ENCODE measurements at regions not wholly inside any gene's neighbourhood (a gene's known extent, or its start where the extent isn't known, plus 50 kb on each side); places are given as distances from the start of the nearest gene placed in this dataset.

DNA sequence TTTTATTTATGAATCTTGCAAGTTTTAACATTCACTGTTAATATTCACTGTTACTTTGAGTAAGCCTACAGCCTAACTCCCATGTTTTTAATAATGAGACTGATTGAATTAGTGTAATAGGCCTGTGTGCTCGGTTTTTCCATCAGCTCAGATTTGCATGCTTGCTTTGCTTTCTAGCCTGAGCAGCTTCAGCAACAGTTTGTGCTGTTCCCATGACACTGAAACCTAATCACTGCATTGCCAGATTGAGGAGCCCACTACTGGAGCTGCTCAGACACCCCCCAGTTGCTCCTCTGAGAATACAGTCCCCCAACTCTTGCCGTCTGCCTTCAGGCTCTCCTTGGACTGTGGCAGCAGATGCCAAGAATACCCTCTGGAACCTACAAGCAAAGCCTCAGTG lies 695.4 kb downstream of the BRINP3 start:
- H3K36me3 ChIP-seq (ENCODE audit: low read depth): no peaks in the 10 kb centered on the region
- DNase-seq (ENCODE audit: low spot score) (no peak), ATAC-seq (ENCODE audit: low read depth) (no peak)
- H3K4me1 ChIP-seq (ENCODE audit: insufficient read depth, poor library complexity, severe bottlenecking): no peaks in the 10 kb centered on the region
- TF ChIP-seq, protein P1, sequence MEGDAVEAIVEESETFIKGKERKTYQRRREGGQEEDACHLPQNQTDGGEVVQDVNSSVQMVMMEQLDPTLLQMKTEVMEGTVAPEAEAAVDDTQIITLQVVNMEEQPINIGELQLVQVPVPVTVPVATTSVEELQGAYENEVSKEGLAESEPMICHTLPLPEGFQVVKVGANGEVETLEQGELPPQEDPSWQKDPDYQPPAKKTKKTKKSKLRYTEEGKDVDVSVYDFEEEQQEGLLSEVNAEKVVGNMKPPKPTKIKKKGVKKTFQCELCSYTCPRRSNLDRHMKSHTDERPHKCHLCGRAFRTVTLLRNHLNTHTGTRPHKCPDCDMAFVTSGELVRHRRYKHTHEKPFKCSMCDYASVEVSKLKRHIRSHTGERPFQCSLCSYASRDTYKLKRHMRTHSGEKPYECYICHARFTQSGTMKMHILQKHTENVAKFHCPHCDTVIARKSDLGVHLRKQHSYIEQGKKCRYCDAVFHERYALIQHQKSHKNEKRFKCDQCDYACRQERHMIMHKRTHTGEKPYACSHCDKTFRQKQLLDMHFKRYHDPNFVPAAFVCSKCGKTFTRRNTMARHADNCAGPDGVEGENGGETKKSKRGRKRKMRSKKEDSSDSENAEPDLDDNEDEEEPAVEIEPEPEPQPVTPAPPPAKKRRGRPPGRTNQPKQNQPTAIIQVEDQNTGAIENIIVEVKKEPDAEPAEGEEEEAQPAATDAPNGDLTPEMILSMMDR (IDR thresholded peaks at IDR 0.05; ENCODE audit: poor library complexity, severe bottlenecking): no peak
- no peaks in the 10 kb centered on the region for H3K27me3 ChIP-seq (ENCODE audit: insufficient read depth, poor library complexity, severe bottlenecking)
- H3K9me3 ChIP-seq (ENCODE audit: severe bottlenecking): no peaks in the 10 kb centered on the region
- no peak overlapping the region for H3K4me3 ChIP-seq (ENCODE audit: severe bottlenecking)
- H3K27ac ChIP-seq (ENCODE audit: poor library complexity, severe bottlenecking): no peak overlapping the region

- Histone ChIP-seq H3K9me3 (ENCODE audit: severe bottlenecking) (no peaks in the 10 kb centered on the region), H3K36me3 (ENCODE audit: low read depth) (no peaks in the 10 kb centered on the region), H3K4me3 (ENCODE audit: severe bottlenecking) (no peak overlapping the region), H3K27me3 (ENCODE audit: insufficient read depth, poor library complexity, severe bottlenecking) (no peaks in the 10 kb centered on the region), H3K4me1 (ENCODE audit: insufficient read depth, poor library complexity, severe bottlenecking) (no peaks in the 10 kb centered on the region), H3K27ac (ENCODE audit: poor library complexity, severe bottlenecking) (no peak overlapping the region)
- TF ChIP-seq, protein P1 (IDR thresholded peaks at IDR 0.05; ENCODE audit: poor library complexity, severe bottlenecking): no peak
- ATAC-seq (ENCODE audit: low read depth) (no peak), DNase-seq (ENCODE audit: low spot score) (no peak)
Measured at GRCh38 chr1:189783456-189783855, 694.2 kb downstream of the BRINP3 start.

GRCh38 chr1:189786761-189787160 lies 690.9 kb downstream of the BRINP3 start:
- H3K4me1 ChIP-seq (ENCODE audit: insufficient read depth, poor library complexity, severe bottlenecking): no peaks in the 10 kb centered on the region

DNA sequence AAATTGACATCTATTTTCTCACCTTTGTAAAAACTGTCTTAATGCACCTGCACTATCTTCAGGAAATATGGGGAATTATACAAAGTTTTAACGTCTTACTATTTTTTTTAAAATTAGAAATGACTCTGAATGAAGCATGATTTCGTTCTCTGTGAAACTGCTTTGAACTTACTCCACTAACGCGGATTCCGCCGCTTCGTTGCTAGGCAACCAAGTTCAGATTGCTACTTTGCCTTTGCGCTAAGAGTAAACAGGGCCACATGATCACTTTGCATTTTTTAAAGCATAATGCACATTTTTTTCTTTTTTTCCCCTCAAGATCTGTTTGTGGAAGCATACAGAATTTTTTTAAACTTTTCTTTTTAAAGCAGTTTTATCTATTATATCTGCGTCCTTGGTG lies 690.5 kb downstream of the BRINP3 start:
- no peaks in the 10 kb centered on the region for H3K27me3 ChIP-seq (ENCODE audit: insufficient read depth, poor library complexity, severe bottlenecking)
- no peak for DNase-seq (ENCODE audit: low spot score)

More at GRCh38 chr1:189786761-189787160, 690.9 kb downstream of the BRINP3 start:
- DNase-seq (ENCODE audit: low spot score) (no peak), ATAC-seq (ENCODE audit: low read depth) (no peak)
- no peaks in the 10 kb centered on the region for H3K9me3 ChIP-seq (ENCODE audit: severe bottlenecking)
- H3K27ac ChIP-seq (ENCODE audit: poor library complexity, severe bottlenecking): no peak overlapping the region
- TF ChIP-seq, protein P1 (IDR thresholded peaks at IDR 0.05; ENCODE audit: poor library complexity, severe bottlenecking): no peak
- H3K4me3 ChIP-seq (ENCODE audit: severe bottlenecking): no peak overlapping the region
- H3K27me3 ChIP-seq (ENCODE audit: insufficient read depth, poor library complexity, severe bottlenecking): no peaks in the 10 kb centered on the region
- no peaks in the 10 kb centered on the region for H3K36me3 ChIP-seq (ENCODE audit: low read depth)

GRCh38 chr1:189790335-189790734 lies 687.3 kb downstream of the BRINP3 start:
- no peak for ATAC-seq (ENCODE audit: low read depth)
- H3K27me3 ChIP-seq (ENCODE audit: insufficient read depth, poor library complexity, severe bottlenecking): no peaks in the 10 kb centered on the region
- H3K4me1 ChIP-seq (ENCODE audit: insufficient read depth, poor library complexity, severe bottlenecking): no peaks in the 10 kb centered on the region
- H3K9me3 ChIP-seq (ENCODE audit: severe bottlenecking): no peaks in the 10 kb centered on the region
- TF ChIP-seq, protein P1 (IDR thresholded peaks at IDR 0.05; ENCODE audit: poor library complexity, severe bottlenecking): no peak
- no peak overlapping the region for H3K4me3 ChIP-seq (ENCODE audit: severe bottlenecking)
- H3K36me3 ChIP-seq (ENCODE audit: low read depth): no peaks in the 10 kb centered on the region
- DNase-seq (ENCODE audit: low spot score): no peak
- H3K27ac ChIP-seq (ENCODE audit: poor library complexity, severe bottlenecking): no peak overlapping the region

More for the DNA sequence above, 690.5 kb downstream of the BRINP3 start:
- ATAC-seq (ENCODE audit: low read depth): no peak
- TF ChIP-seq, protein P1 (IDR thresholded peaks at IDR 0.05; ENCODE audit: poor library complexity, severe bottlenecking): no peak
- H3K27ac ChIP-seq (ENCODE audit: poor library complexity, severe bottlenecking): no peak overlapping the region
- no peaks in the 10 kb centered on the region for H3K36me3 ChIP-seq (ENCODE audit: low read depth)
- no peaks in the 10 kb centered on the region for H3K9me3 ChIP-seq (ENCODE audit: severe bottlenecking)
- H3K4me1 ChIP-seq (ENCODE audit: insufficient read depth, poor library complexity, severe bottlenecking): no peaks in the 10 kb centered on the region
- H3K4me3 ChIP-seq (ENCODE audit: severe bottlenecking): no peak overlapping the region
